ENCODE measurements at regions not wholly inside any gene's neighbourhood (a gene's known extent, or its start where the extent isn't known, plus 50 kb on each side); places are given as distances from the start of the nearest gene placed in this dataset.

DNA sequence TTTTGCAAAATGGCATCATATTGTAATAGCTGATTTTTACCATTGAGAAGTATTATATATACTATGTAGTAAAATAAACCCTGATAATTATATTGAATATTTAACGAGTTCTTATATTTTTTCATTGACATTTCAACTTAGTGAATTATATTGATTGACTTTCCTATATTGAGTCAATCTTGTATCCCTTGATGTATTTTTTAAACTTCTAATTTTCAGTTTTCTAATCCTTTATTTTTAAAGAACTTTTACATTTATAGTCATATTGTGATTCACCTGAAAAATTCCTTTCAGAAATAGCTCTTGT is 54.4 kb downstream of the CXCL1 start:
- TF ChIP-seq, protein P1, sequence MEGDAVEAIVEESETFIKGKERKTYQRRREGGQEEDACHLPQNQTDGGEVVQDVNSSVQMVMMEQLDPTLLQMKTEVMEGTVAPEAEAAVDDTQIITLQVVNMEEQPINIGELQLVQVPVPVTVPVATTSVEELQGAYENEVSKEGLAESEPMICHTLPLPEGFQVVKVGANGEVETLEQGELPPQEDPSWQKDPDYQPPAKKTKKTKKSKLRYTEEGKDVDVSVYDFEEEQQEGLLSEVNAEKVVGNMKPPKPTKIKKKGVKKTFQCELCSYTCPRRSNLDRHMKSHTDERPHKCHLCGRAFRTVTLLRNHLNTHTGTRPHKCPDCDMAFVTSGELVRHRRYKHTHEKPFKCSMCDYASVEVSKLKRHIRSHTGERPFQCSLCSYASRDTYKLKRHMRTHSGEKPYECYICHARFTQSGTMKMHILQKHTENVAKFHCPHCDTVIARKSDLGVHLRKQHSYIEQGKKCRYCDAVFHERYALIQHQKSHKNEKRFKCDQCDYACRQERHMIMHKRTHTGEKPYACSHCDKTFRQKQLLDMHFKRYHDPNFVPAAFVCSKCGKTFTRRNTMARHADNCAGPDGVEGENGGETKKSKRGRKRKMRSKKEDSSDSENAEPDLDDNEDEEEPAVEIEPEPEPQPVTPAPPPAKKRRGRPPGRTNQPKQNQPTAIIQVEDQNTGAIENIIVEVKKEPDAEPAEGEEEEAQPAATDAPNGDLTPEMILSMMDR (IDR thresholded peaks at IDR 0.05): peak in 1 of 3 experiments; percentile 1
- TF ChIP-seq POLR2A (IDR thresholded peaks at IDR 0.05): no peak
- no peak for TF ChIP-seq POLR2AphosphoS5 (IDR thresholded peaks at IDR 0.05; ENCODE audit: insufficient read depth in 1 of 2, low read depth in 1 of 2)

Data from vagina (tissue), 2 donors.